ENCODE measurements at regions not wholly inside any gene's neighbourhood (a gene's known extent, or its start where the extent isn't known, plus 50 kb on each side); places are given as distances from the start of the nearest gene placed in this dataset.

DNA sequence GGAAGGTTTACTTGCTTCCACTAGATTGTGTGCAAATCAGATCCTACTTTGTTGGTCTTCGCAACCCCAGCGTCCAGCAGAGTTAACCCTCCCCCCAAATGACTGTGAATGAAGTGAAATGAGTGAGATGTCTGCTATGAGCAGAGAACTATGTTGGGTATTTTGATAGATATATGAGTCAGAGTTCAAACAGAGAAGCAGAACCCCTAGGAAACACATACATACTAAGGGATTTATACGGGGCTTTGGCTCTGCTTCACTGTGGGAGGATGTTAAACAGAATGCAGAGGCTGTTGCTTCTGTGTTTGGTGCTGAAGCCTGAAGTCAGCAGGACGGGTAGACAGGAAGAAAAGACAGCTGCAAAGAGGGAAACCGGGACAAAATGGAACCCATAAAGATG lies 197.0 kb downstream of the MZT1 start:
- H3K27ac Mint-ChIP-seq = no peak overlapping the region
- H3K9me3 Mint-ChIP-seq = peaks cover 17% of the 10 kb centered on the region
- Histone ChIP-seq H3F3A (ENCODE audit: low read depth) (peaks cover 21% of the 10 kb centered on the region), H3K79me2 (ENCODE audit: low read depth) (no peaks in the 10 kb centered on the region), H4K20me1 (ENCODE audit: low read depth) (no peaks in the 10 kb centered on the region), H3K36me3 (no peaks in the 10 kb centered on the region), H2AFZ (replicated peaks) (no peak overlapping the region), H3K27ac (no peak overlapping the region), H3K9ac (no peak overlapping the region), H3K4me3 (no peak overlapping the region), H3K4me2 (no peak overlapping the region), H3K9me3 (ENCODE audit: low read depth) (no peaks in the 10 kb centered on the region), H3K27me3 (peaks cover 91% of the 10 kb centered on the region), H3K4me1 (peaks cover 9% of the 10 kb centered on the region)
- DNase-seq (ENCODE audit: low spot score) = no peak
- H3K27me3 Mint-ChIP-seq (ENCODE audit: insufficient read depth, low read depth) = peaks cover 73% of the 10 kb centered on the region
- H3K4me1 Mint-ChIP-seq = peaks cover 33% of the 10 kb centered on the region
- TF ChIP-seq EZH2phosphoT487 (IDR thresholded peaks at IDR 0.05) (no peak), EZH2 (IDR thresholded peaks at IDR 0.05) (no peak), CTCF (IDR thresholded peaks at IDR 0.05) (no peak)
- no peak overlapping the region for H3K4me3 Mint-ChIP-seq
- peaks cover 6% of the 10 kb centered on the region for H3K36me3 Mint-ChIP-seq

- Histone ChIP-seq H4K20me1 (ENCODE audit: low read depth) (no peaks in the 10 kb centered on the region), H3K4me3 (no peak overlapping the region), H2AFZ (replicated peaks) (no peak overlapping the region), H3K9me3 (ENCODE audit: low read depth) (no peaks in the 10 kb centered on the region), H3K4me2 (no peak overlapping the region), H3K4me1 (peaks cover 10% of the 10 kb centered on the region), H3F3A (ENCODE audit: low read depth) (peaks cover 18% of the 10 kb centered on the region), H3K27ac (no peak overlapping the region), H3K79me2 (ENCODE audit: low read depth) (no peaks in the 10 kb centered on the region), H3K9ac (no peak overlapping the region), H3K27me3 (peaks cover 90% of the 10 kb centered on the region), H3K36me3 (no peaks in the 10 kb centered on the region)
- TF ChIP-seq CTCF (IDR thresholded peaks at IDR 0.05) (no peak), EZH2phosphoT487 (IDR thresholded peaks at IDR 0.05) (peak; percentile 77)
- Mint-ChIP-seq H3K36me3 (peaks cover 6% of the 10 kb centered on the region), H3K27me3 (ENCODE audit: insufficient read depth, low read depth) (peaks cover 66% of the 10 kb centered on the region), H3K4me1 (peaks cover 22% of the 10 kb centered on the region), H3K27ac (no peak overlapping the region), H3K4me3 (no peak overlapping the region), H3K9me3 (peaks cover 15% of the 10 kb centered on the region)
- peak; percentile 75 for DNase-seq (ENCODE audit: low spot score)
Measured at GRCh38 chr13:72527333-72527732, 200.1 kb downstream of the MZT1 start.

GRCh38 chr13:72523593-72523992 lies 203.8 kb downstream of the MZT1 start:
- Histone ChIP-seq H3K79me2 (ENCODE audit: low read depth) (no peaks in the 10 kb centered on the region), H3K4me2 (no peak overlapping the region), H3K36me3 (no peaks in the 10 kb centered on the region), H4K20me1 (ENCODE audit: low read depth) (no peaks in the 10 kb centered on the region), H3F3A (ENCODE audit: low read depth) (peaks cover 18% of the 10 kb centered on the region), H3K9me3 (ENCODE audit: low read depth) (no peaks in the 10 kb centered on the region), H3K27ac (no peak overlapping the region), H3K9ac (no peak overlapping the region), H2AFZ (replicated peaks) (no peak overlapping the region), H3K4me1 (peaks cover 16% of the 10 kb centered on the region), H3K4me3 (no peak overlapping the region), H3K27me3 (peaks cover 53% of the 10 kb centered on the region)
- H3K36me3 Mint-ChIP-seq = peaks cover 6% of the 10 kb centered on the region
- peaks cover 39% of the 10 kb centered on the region for H3K27me3 Mint-ChIP-seq (ENCODE audit: insufficient read depth, low read depth)
- no peak overlapping the region for H3K27ac Mint-ChIP-seq
- DNase-seq (ENCODE audit: low spot score) = no peak
- peaks cover 13% of the 10 kb centered on the region for H3K9me3 Mint-ChIP-seq
- H3K4me1 Mint-ChIP-seq = peaks cover 7% of the 10 kb centered on the region
- TF ChIP-seq EZH2phosphoT487 (IDR thresholded peaks at IDR 0.05) (no peak), EZH2 (IDR thresholded peaks at IDR 0.05) (no peak), CTCF (IDR thresholded peaks at IDR 0.05) (no peak)
- no peak overlapping the region for H3K4me3 Mint-ChIP-seq
